ENCODE measurements at regions not wholly inside any gene's neighbourhood (a gene's known extent, or its start where the extent isn't known, plus 50 kb on each side); places are given as distances from the start of the nearest gene placed in this dataset.
"Not testable (repeated sequence)": the region's sequence is repeated elsewhere in the genome, so short reads cannot be mapped to it uniquely, and the experiment has no call there.

GRCh38 chr4:31793907-31794306 lies 1073.7 kb downstream of the PCDH7 start:
- no peak overlapping the region for H3K9ac ChIP-seq (ENCODE audit: low read length)
- H4K20me1 ChIP-seq (ENCODE audit: insufficient read depth) = no peaks in the 10 kb centered on the region
- no peaks in the 10 kb centered on the region for H3K79me2 ChIP-seq (ENCODE audit: insufficient read depth, low read length)
- H3K4me2 ChIP-seq (ENCODE audit: low read length) = no peak overlapping the region
- no peak overlapping the region for H2AFZ ChIP-seq (ENCODE audit: low read depth, low read length, poor library complexity, severe bottlenecking)
- H3K9me3 ChIP-seq (ENCODE audit: control insufficient read depth in 1 of 2, insufficient read depth in 1 of 2, low read depth in 1 of 2, low read length in 2 of 2) = no peaks in the 10 kb centered on the region
- ATAC-seq (no peak), DNase-seq (ENCODE audit: low read depth, low spot score) (no peak)
- RAD21 ChIA-PET (ENCODE audit: low non-redundant PET in 1 of 2, low total read pairs in 2 of 2, uncharacterized antibody in 2 of 2, unreplicated experiment in 2 of 2) = no interaction called here
- H3K4me1 ChIP-seq (ENCODE audit: control insufficient read depth in 1 of 2, insufficient read depth in 2 of 2, low read length in 2 of 2) = no peaks in the 10 kb centered on the region
- POLR2A ChIA-PET = no interaction called here
- BruUV-seq (replicated peaks) = no TSS peak
- TF ChIP-seq FOSL1 (IDR thresholded peaks at IDR 0.05; ENCODE audit: low read depth) (no peak), CTCF (IDR thresholded peaks at IDR 0.05 in 2 of 3, conservative IDR thresholded peaks at IDR 0.05 in 1 of 3; ENCODE audit: borderline replicate concordance in 1 of 3, insufficient read depth in 1 of 3, low read depth in 2 of 3, low read length in 2 of 3) (peak in 1 of 3 experiments; percentile 44; a peak in 3 of 6 replicates)
- H3K27me3 ChIP-seq (ENCODE audit: insufficient read depth, low read length) = no peaks in the 10 kb centered on the region
- no peak overlapping the region for H3K27ac ChIP-seq (ENCODE audit: low read depth, low read length)
- H3K36me3 ChIP-seq (ENCODE audit: control insufficient read depth in 1 of 2, insufficient read depth in 2 of 2, low read length in 2 of 2) = no peaks in the 10 kb centered on the region
- no peak overlapping the region for H3K4me3 ChIP-seq (replicated peaks in 1 of 2; ENCODE audit: low read depth in 1 of 2, low read length in 2 of 2)
- H3K9me2 ChIP-seq (ENCODE audit: insufficient read depth) = no peaks in the 10 kb centered on the region
- intact Hi-C loops (cut with micrococcal nuclease) = no loop called here
- CTCF ChIA-PET = no interaction called here

DNA sequence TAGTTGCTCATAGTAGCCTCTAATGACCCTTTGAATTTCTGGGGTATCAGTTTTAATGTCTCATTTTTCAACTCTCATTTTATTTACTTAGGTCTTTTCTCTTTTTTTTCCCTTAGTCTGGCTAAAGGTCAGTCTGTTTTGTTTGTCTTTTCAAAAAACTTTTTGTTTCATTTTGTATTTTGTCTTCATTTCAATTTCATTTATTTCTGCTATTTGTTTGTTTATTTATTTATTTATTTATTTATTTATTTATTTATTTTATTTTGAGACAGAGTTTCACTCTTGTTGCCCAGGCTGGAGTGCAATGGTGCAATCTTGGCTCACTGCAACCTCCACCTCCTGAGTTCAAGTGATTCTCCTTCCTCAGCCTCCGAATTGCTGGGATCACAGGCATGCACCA lies 1076.9 kb downstream of the PCDH7 start:
- BruUV-seq (replicated peaks); H3K9ac ChIP-seq (ENCODE audit: low read length); RAD21 ChIA-PET (ENCODE audit: low non-redundant PET in 1 of 2, low total read pairs in 2 of 2, uncharacterized antibody in 2 of 2, unreplicated experiment in 2 of 2); POLR2A ChIA-PET; H3K4me2 ChIP-seq (ENCODE audit: low read length); ATAC-seq; DNase-seq (ENCODE audit: low read depth, low spot score); H4K20me1 ChIP-seq (ENCODE audit: insufficient read depth); H3K27me3 ChIP-seq (ENCODE audit: insufficient read depth, low read length); intact Hi-C loops (cut with micrococcal nuclease); H3K79me2 ChIP-seq (ENCODE audit: insufficient read depth, low read length); CTCF ChIA-PET; H3K4me3 ChIP-seq (replicated peaks in 1 of 2; ENCODE audit: low read depth in 1 of 2, low read length in 2 of 2); H3K4me1 ChIP-seq (ENCODE audit: control insufficient read depth in 1 of 2, insufficient read depth in 2 of 2, low read length in 2 of 2); H3K9me2 ChIP-seq (ENCODE audit: insufficient read depth); H3K36me3 ChIP-seq (ENCODE audit: control insufficient read depth in 1 of 2, insufficient read depth in 2 of 2, low read length in 2 of 2); H3K9me3 ChIP-seq (ENCODE audit: control insufficient read depth in 1 of 2, insufficient read depth in 1 of 2, low read depth in 1 of 2, low read length in 2 of 2); H3K27ac ChIP-seq (ENCODE audit: low read depth, low read length); H2AFZ ChIP-seq (ENCODE audit: low read depth, low read length, poor library complexity, severe bottlenecking): not testable (repeated sequence)

All from HCT116 (cell line).